Sigmoid colon (tissue), 6 donors: ENCODE measurements at regions not wholly inside any gene's neighbourhood (a gene's known extent, or its start where the extent isn't known, plus 50 kb on each side); places are given as distances from the start of the nearest gene placed in this dataset.

Source experiments
- DNase-seq: peaks from one replicate; pipeline ENCODE4 v3.0.0-alpha.2; 2019
- H3K27ac ChIP-seq, 4 donors: fragments of 200-600 bp; sonication (generic); one replicate each; pipeline ENCODE4 v1.5.1; 2016 to 2019; ENCODE audit warnings: mild to moderate bottlenecking in 1 of 4
- H3K27me3 ChIP-seq, 3 donors: fragments of 200-600 bp; sonication (generic); one replicate each; pipeline ENCODE4 v1.5.1; 2019; ENCODE audit warnings: mild to moderate bottlenecking in 1 of 3
- H3K36me3 ChIP-seq, 4 donors: fragments of 200-600 bp; sonication (generic); one replicate each; pipeline ENCODE4 v1.5.1; 2016 to 2019
- H3K4me1 ChIP-seq, 4 donors: fragments of 200-600 bp; sonication (generic); one replicate each; pipeline ENCODE4 v1.5.1; 2017 to 2019
- H3K4me3 ChIP-seq, 4 donors: fragments of 200-600 bp; sonication (generic); one replicate each; pipeline ENCODE4 v1.5.1; 2017 to 2019; ENCODE audit warnings: mild to moderate bottlenecking in 2 of 4, moderate library complexity in 1 of 4
- H3K9me3 ChIP-seq, 4 donors: fragments of 200-600 bp in 3 of 4; sonication (generic) in 3 of 4; one replicate each; pipeline versions ENCODE4 v1.5.1 to v1.6.1; 2013 to 2019
- CTCF ChIP-seq, 4 experiments: fragments of 450-650 bp in 3 of 4; fragments of 200-600 bp in 1 of 4; IDR thresholded peaks; one replicate each; pipeline ENCODE4 v1.5.1; 2016 to 2019; ENCODE audit warnings: antibody characterized with exemption in 4 of 4, mild to moderate bottlenecking in 3 of 4, moderate library complexity in 2 of 4
- EP300 ChIP-seq, 4 donors: sonication (generic); formaldehyde crosslinking; IDR thresholded peaks; one replicate each; pipeline ENCODE4 v1.6.1; 2017; ENCODE audit warnings: antibody characterized with exemption in 4 of 4
- POLR2A ChIP-seq, 2 donors: fragments of 450-650 bp; IDR thresholded peaks; one replicate each; pipeline ENCODE4 v1.6.1; 2016; ENCODE audit warnings: antibody characterized with exemption in 2 of 2, mild to moderate bottlenecking in 2 of 2, moderate library complexity in 2 of 2
- POLR2AphosphoS5 ChIP-seq, 4 donors: sonication (generic); formaldehyde crosslinking; IDR thresholded peaks; one replicate each; pipeline ENCODE4 v1.6.1; 2017; ENCODE audit warnings: antibody characterized with exemption in 4 of 4
- WGBS, 2 donors: extraction: QIAGEN DNeasy Blood & Tissue Kit; methylation state at CpG; one replicate each; pipeline ENCODE4 v1.1.7; 2013; 5-methylcytosine and 5-hydroxymethylcytosine counted together
- intact Hi-C: fragments of 100-400 bp; cut with DNase I; formaldehyde crosslinking; loops from one replicate; pipeline ENCODE4 v1.15.1; 2023
- donor health status: healthy with polysubstance abuse.
- donor health status: healthy.

- 75 to 77% methylated on average over 2 of the region's 2 CpGs for WGBS, 2 donors
- Histone ChIP-seq H3K27ac (no peak overlapping the region), H3K4me3 (no peak overlapping the region), H3K4me1 (no peaks in the 10 kb centered on the region), H3K9me3 (no peaks in the 10 kb centered on the region), H3K27me3 (no peaks in the 10 kb centered on the region), H3K36me3 (no peaks in the 10 kb centered on the region)
- no peak for DNase-seq
- TF ChIP-seq POLR2A (IDR thresholded peaks at IDR 0.05) (no peak), CTCF (IDR thresholded peaks at IDR 0.05) (no peak), POLR2AphosphoS5 (IDR thresholded peaks at IDR 0.05) (no peak), EP300 (IDR thresholded peaks at IDR 0.05) (no peak)
- intact Hi-C loops, result no loop called here
Observed at GRCh38 chr4:152220201-152220666, 315.7 kb downstream of the FBXW7 start.

DNA sequence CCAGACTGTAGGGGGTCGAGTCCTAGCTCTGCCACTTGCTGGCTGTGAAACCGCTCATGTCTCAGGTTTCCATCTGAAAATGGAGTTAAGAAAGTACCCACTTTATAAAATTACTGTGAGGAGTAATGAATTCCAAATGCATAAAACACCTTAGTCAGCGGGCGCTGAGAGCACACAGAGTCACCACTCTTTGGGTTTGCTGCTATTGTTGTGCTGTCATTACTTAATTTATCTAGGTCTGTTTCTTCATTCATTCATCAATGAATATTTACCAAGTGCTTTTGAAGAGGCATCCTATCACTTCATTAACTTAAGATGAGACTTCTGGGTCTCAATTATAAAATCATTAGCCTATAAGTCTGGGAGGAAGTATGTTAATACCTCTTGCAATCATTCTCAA is 317.3 kb downstream of the FBXW7 start:
- Histone ChIP-seq H3K27ac (no peak overlapping the region), H3K36me3 (no peaks in the 10 kb centered on the region), H3K9me3 (no peaks in the 10 kb centered on the region), H3K4me1 (no peaks in the 10 kb centered on the region), H3K27me3 (no peaks in the 10 kb centered on the region), H3K4me3 (no peak overlapping the region)
- DNase-seq, result no peak
- 88 to 92% methylated on average over 4 of the region's 4 CpGs for WGBS, 2 donors
- TF ChIP-seq CTCF (IDR thresholded peaks at IDR 0.05) (no peak), POLR2AphosphoS5 (IDR thresholded peaks at IDR 0.05) (no peak), EP300 (IDR thresholded peaks at IDR 0.05) (no peak), POLR2A (IDR thresholded peaks at IDR 0.05) (no peak)
- intact Hi-C loops, result no loop called here

DNA sequence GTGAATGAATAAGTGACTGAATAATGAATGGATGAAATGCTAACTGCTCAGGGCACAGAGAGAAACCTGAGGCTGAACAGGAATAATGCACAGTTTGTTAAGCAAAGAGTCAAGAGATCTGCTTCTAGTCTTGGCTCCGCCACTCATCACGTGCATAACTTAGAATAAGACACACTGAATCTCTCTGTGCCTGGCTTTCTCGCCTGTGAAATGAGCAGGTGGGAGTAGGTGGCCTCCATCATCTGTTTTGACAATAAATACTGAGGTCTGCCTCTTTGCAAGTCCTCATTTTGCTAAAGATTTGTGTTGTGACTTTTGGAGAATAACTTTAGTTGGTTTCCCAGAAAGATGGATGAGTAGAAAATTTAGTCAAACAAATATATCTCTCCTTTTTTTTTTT is 318.0 kb downstream of the FBXW7 start:
- WGBS, 2 donors, result 87 to 88% methylated on average over 3 of the region's 3 CpGs
- Histone ChIP-seq H3K9me3 (no peaks in the 10 kb centered on the region), H3K36me3 (no peaks in the 10 kb centered on the region), H3K27ac (no peak overlapping the region), H3K4me3 (no peak overlapping the region), H3K4me1 (no peaks in the 10 kb centered on the region), H3K27me3 (no peaks in the 10 kb centered on the region)
- no peak for TF ChIP-seq POLR2AphosphoS5 (IDR thresholded peaks at IDR 0.05)
- TF ChIP-seq CTCF (IDR thresholded peaks at IDR 0.05), result no peak
- TF ChIP-seq POLR2A (IDR thresholded peaks at IDR 0.05), result no peak
- TF ChIP-seq EP300 (IDR thresholded peaks at IDR 0.05), result no peak
- intact Hi-C loops, result no loop called here
- no peak for DNase-seq

DNA sequence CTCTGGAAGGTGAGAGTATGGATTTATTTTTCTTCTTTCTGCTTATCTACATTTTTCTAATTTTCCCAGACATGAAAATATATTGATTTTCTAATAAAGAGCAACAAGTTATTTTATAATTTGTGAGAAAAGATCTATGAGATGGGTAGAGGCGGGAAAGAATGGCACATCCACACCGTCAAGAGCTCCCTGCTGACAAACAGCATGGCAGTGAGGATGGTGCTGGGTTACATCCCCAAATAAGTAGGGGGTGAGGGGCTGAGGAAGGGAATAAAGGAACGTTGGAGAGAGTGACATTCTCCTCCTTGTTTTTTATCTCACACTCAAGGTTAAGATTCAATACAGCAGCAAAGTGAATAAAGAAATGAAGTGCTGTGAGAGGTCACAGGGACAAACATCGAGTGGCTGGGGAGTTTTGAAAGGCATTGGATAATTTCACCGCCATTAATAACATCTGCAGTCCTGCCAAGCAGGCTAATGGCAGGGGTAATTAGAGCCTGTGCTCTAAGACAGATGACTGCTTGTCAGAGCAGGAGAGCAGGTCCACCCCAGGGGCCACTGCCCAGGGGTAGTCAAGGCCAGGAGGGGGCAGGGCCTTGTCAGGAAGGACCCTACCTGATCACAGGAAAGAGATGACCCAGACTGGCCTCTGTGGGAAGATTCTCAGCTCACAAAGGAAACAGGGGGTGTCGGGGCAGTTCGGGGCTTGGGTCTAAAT is 323.8 kb downstream of the FBXW7 start:
- no peak overlapping the region for H3K27ac ChIP-seq
- intact Hi-C loops, result no loop called here
- 68 to 71% methylated on average over 7 of the region's 7 CpGs for WGBS, 2 donors
- H3K36me3 ChIP-seq, result no peaks in the 10 kb centered on the region
- no peak for TF ChIP-seq CTCF (IDR thresholded peaks at IDR 0.05)
- TF ChIP-seq EP300 (IDR thresholded peaks at IDR 0.05), result no peak
- TF ChIP-seq POLR2A (IDR thresholded peaks at IDR 0.05), result no peak
- TF ChIP-seq POLR2AphosphoS5 (IDR thresholded peaks at IDR 0.05), result no peak
- H3K27me3 ChIP-seq, result peaks cover 0 to 6% (median 0%) of the 10 kb centered on the region in 3 donors
- H3K9me3 ChIP-seq, result no peaks in the 10 kb centered on the region
- no peak overlapping the region for H3K4me3 ChIP-seq
- H3K4me1 ChIP-seq, result no peaks in the 10 kb centered on the region
- DNase-seq, result no peak
